IMR-90 (cell line): ENCODE measurements at regions not wholly inside any gene's neighbourhood (a gene's known extent, or its start where the extent isn't known, plus 50 kb on each side); places are given as distances from the start of the nearest gene placed in this dataset.

Experiments
- ATAC-seq: fragments of 200-7000 bp; cut with Tn5 transposase; 2 replicates; pipeline ENCODE4 v1.9.1; 2020; ENCODE audit warnings: low read depth, mild to moderate bottlenecking, moderate library complexity
- BruUV-seq: library from RNA; stranded (reverse); fragments of 400-500 nt; replicated peaks from 2 replicates; lab custom pipeline; 2021; lab: Mats Ljungman, UMichigan
- CTCF ChIA-PET: fragments of 300-600 bp; formaldehyde crosslinking; extraction: SDS; loops from one replicate; lab custom pipeline; 2021; ENCODE audit warnings: antibody characterized with exemption; lab: Yijun Ruan, JAX
- POLR2A ChIA-PET: fragments of 300-600 bp; sonication (Branson Sonifier 250); formaldehyde crosslinking; loops from one replicate; lab custom pipeline; 2022; ENCODE audit warnings: antibody characterized with exemption; ENCODE audit not compliant: unreplicated experiment; lab: Charles Lee
- DNase-seq: peaks from one replicate; pipeline ENCODE4 v3.0.0; 2013
- H2AFZ ChIP-seq: replicated peaks from 2 replicates; pipeline ENCODE3; 2013; ENCODE audit warnings: low read length, mild to moderate bottlenecking; ENCODE audit not compliant: poor library complexity
- H2AK5ac ChIP-seq: 2 replicates; pipeline ENCODE4 v1.6.1; 2013; ENCODE audit warnings: low read depth, low read length, inconsistent platforms
- H2AK9ac ChIP-seq: replicated peaks from 2 replicates; pipeline ENCODE3; 2013; ENCODE audit warnings: mild to moderate bottlenecking, low read depth, low read length, moderate library complexity; ENCODE audit not compliant: poor library complexity
- H2BK120ac ChIP-seq: 2 replicates; pipeline ENCODE4 v1.6.1; 2013; ENCODE audit warnings: low read depth, low read length, inconsistent platforms
- H2BK15ac ChIP-seq: 3 replicates; pipeline ENCODE4 v1.6.1; 2013; ENCODE audit warnings: low read depth, low read length, inconsistent platforms
- H2BK20ac ChIP-seq: 2 replicates; pipeline ENCODE4 v1.6.1; 2013; ENCODE audit warnings: low read depth, mild to moderate bottlenecking, inconsistent platforms, low read length, moderate library complexity
- H2BK5ac ChIP-seq: 2 replicates; pipeline ENCODE4 v1.6.1; 2013; ENCODE audit warnings: mild to moderate bottlenecking, low read depth, low read length, inconsistent platforms; ENCODE audit not compliant: poor library complexity, severe bottlenecking
- H3K14ac ChIP-seq: replicated peaks from 2 replicates; pipeline ENCODE4 v1.6.1; 2013; ENCODE audit warnings: low read depth, low read length, inconsistent platforms
- H3K18ac ChIP-seq: 2 replicates; pipeline ENCODE4 v1.6.1; 2013; ENCODE audit warnings: low read depth, low read length, control low read depth
- H3K23ac ChIP-seq: 2 replicates; pipeline ENCODE4 v1.6.1; 2013; ENCODE audit warnings: low read depth, low read length, inconsistent platforms
- H3K27ac ChIP-seq: 2 replicates; pipeline ENCODE4 v1.5.1; 2013; ENCODE audit warnings: mild to moderate bottlenecking, control low read depth, low read length; ENCODE audit not compliant: insufficient read depth
- H3K27me3 ChIP-seq: 2 replicates; pipeline ENCODE4 v1.6.1; 2013; ENCODE audit warnings: low read length; ENCODE audit not compliant: control insufficient read depth, insufficient read depth
- H3K36me3 ChIP-seq: 2 replicates; pipeline ENCODE4 v1.6.1; 2013; ENCODE audit warnings: low read length, mixed read lengths; ENCODE audit not compliant: control insufficient read depth, insufficient read depth
- H3K4ac ChIP-seq: 2 replicates; pipeline ENCODE4 v1.6.1; 2013; ENCODE audit warnings: low read depth, low read length, inconsistent platforms
- H3K4me1 ChIP-seq: 2 replicates; pipeline ENCODE4 v1.6.1; 2013; ENCODE audit warnings: low read length, mixed read lengths; ENCODE audit not compliant: control insufficient read depth, insufficient read depth
- H3K4me2 ChIP-seq: 2 replicates; pipeline ENCODE4 v1.6.1; 2013; ENCODE audit warnings: low read depth, mild to moderate bottlenecking, control low read depth, low read length, moderate library complexity
- H3K4me3 ChIP-seq: 2 replicates; pipeline ENCODE4 v1.5.1; 2013; ENCODE audit warnings: low read depth, mild to moderate bottlenecking, control low read depth, low read length, moderate library complexity; ENCODE audit not compliant: insufficient read depth
- H3K56ac ChIP-seq: 2 replicates; pipeline ENCODE4 v1.6.1; 2013; ENCODE audit warnings: low read length, inconsistent platforms; ENCODE audit not compliant: insufficient read depth; ENCODE audit errors: extremely low read depth
- H3K79me1 ChIP-seq, 2 experiments: 2 replicates each; pipeline ENCODE4 v1.6.1; 2013; ENCODE audit warnings: low read length in 2 of 2, inconsistent platforms in 1 of 2, low read depth in 1 of 2
- H3K9ac ChIP-seq: 2 replicates; pipeline ENCODE4 v1.6.1; 2013; ENCODE audit warnings: low read depth, low read length, control low read depth
- H3K9me1 ChIP-seq: 2 replicates; pipeline ENCODE4 v1.6.1; 2013; ENCODE audit warnings: low read length, inconsistent platforms; ENCODE audit not compliant: insufficient read depth
- H3K9me3 ChIP-seq: 2 replicates; pipeline ENCODE4 v1.6.1; 2013; ENCODE audit warnings: low read length; ENCODE audit not compliant: control insufficient read depth, insufficient read depth
- H4K20me1 ChIP-seq: 2 replicates; pipeline ENCODE4 v1.6.1; 2013; ENCODE audit warnings: low read length, inconsistent platforms; ENCODE audit not compliant: insufficient read depth
- H4K5ac ChIP-seq: 2 replicates; pipeline ENCODE4 v1.6.1; 2013; ENCODE audit warnings: mild to moderate bottlenecking, low read depth, low read length, control low read depth
- H4K8ac ChIP-seq, 2 experiments: 2 replicates each; pipeline ENCODE4 v1.6.1; 2013; ENCODE audit warnings: low read depth in 2 of 2, low read length in 2 of 2, control low read depth in 1 of 2, inconsistent platforms in 1 of 2
- H4K91ac ChIP-seq: 2 replicates; pipeline ENCODE4 v1.6.1; 2013; ENCODE audit warnings: low read depth, low read length, inconsistent platforms; ENCODE audit not compliant: insufficient read depth
- BHLHE40 ChIP-seq: fragments of 150-350 bp; IDR thresholded peaks from 2 replicates; pipeline ENCODE4 v1.6.1; 2016; ENCODE audit warnings: mild to moderate bottlenecking, low read depth, low read length
- CEBPB ChIP-seq: IDR thresholded peaks from 2 replicates; pipeline ENCODE4 v1.6.1; 2012; ENCODE audit warnings: low read depth, low read length, improper control_type of control experiment
- CHD1 ChIP-seq: IDR thresholded peaks from 2 replicates; pipeline ENCODE4 v1.6.1; 2012; ENCODE audit warnings: low read depth, low read length, improper control_type of control experiment
- CTCF ChIP-seq: conservative IDR thresholded peaks from 2 replicates; pipeline ENCODE4 v1.5.1; 2012; ENCODE audit warnings: mild to moderate bottlenecking, low read depth, low read length, improper control_type of control experiment
- ELK1 ChIP-seq: fragments of 150-350 bp; IDR thresholded peaks from 2 replicates; pipeline ENCODE4 v1.6.1; 2016; ENCODE audit warnings: low read depth, mild to moderate bottlenecking, low read length, moderate library complexity, borderline replicate concordance
- FOS ChIP-seq: fragments of 150-350 bp; IDR thresholded peaks from 2 replicates; pipeline ENCODE4 v1.6.1; 2016; ENCODE audit warnings: low read depth, low read length
- MAFK ChIP-seq: IDR thresholded peaks from 2 replicates; pipeline ENCODE4 v1.6.1; 2012; ENCODE audit warnings: low read depth, low read length, improper control_type of control experiment
- MAZ ChIP-seq: IDR thresholded peaks from 2 replicates; pipeline ENCODE4 v1.6.1; 2012; ENCODE audit warnings: low read depth, mild to moderate bottlenecking, low read length, improper control_type of control experiment, moderate library complexity, borderline replicate concordance
- MXI1 ChIP-seq: IDR thresholded peaks from 2 replicates; pipeline ENCODE4 v1.6.1; 2012; ENCODE audit warnings: low read depth, mild to moderate bottlenecking, low read length, moderate library complexity, borderline replicate concordance
- NFE2L2 ChIP-seq: fragments of 150-350 bp; IDR thresholded peaks from 2 replicates; pipeline ENCODE4 v1.6.1; 2016; ENCODE audit warnings: low read depth, mild to moderate bottlenecking, low read length
- POLR2A ChIP-seq: IDR thresholded peaks from 2 replicates; pipeline ENCODE4 v1.6.1; 2012; ENCODE audit warnings: mild to moderate bottlenecking, low read depth, low read length
- RAD21 ChIP-seq: IDR thresholded peaks from 2 replicates; pipeline ENCODE4 v1.6.1; 2012; ENCODE audit warnings: low read length, improper control_type of control experiment
- RCOR1 ChIP-seq: IDR thresholded peaks from 2 replicates; pipeline ENCODE4 v1.6.1; 2012; ENCODE audit warnings: mild to moderate bottlenecking, low read length, improper control_type of control experiment; ENCODE audit not compliant: insufficient replicate concordance
- RFX5 ChIP-seq: IDR thresholded peaks from 2 replicates; pipeline ENCODE4 v1.8.0; 2012; ENCODE audit warnings: low read depth, mild to moderate bottlenecking, low read length, moderate library complexity
- SMC3 ChIP-seq: fragments of 150-350 bp; IDR thresholded peaks from 2 replicates; pipeline ENCODE4 v1.6.1; 2016; ENCODE audit warnings: low read depth, mild to moderate bottlenecking, antibody characterized with exemption, low read length, moderate library complexity
- USF2 ChIP-seq: fragments of 150-350 bp; IDR thresholded peaks from 2 replicates; pipeline ENCODE4 v1.6.1; 2017; ENCODE audit warnings: mild to moderate bottlenecking, antibody characterized with exemption, low read length, low read depth
- WGBS, 2 experiments: methylation state at CpG; one replicate each; pipeline versions ENCODE4 v1.1.5 to v1.1.7; 2013; ENCODE audit warnings: missing lambda C conversion rate in 2 of 2; ENCODE audit not compliant: insufficient read length in 1 of 2; ENCODE audit errors: extremely low coverage in 2 of 2; 5-methylcytosine and 5-hydroxymethylcytosine counted together
- dilution Hi-C: fragments of 300-500 bp; cut with HindIII; formaldehyde crosslinking; loops from one replicate; pipeline ENCODE4 v1.14.3; 2018; ENCODE audit warnings: low sequenced_read_pairs; ENCODE audit not compliant: unreplicated experiment
- in situ Hi-C: fragments of 300-500 bp; cut with MboI; formaldehyde crosslinking; loops from 3 replicates; pipeline ENCODE4 v1.14.3; 2019; ENCODE audit warnings: low sequenced_read_pairs, inconsistent platforms, mixed read lengths
- intact Hi-C: fragments of 100-400 bp; cut with micrococcal nuclease; formaldehyde crosslinking; loops from 2 replicates; pipeline ENCODE4 v1.10.0; 2022

GRCh38 chr10:121194696-121195523 lies 343.7 kb downstream of the WDR11 start:
- Histone ChIP-seq H2BK120ac (no peak overlapping the region), H2BK20ac (no peak overlapping the region), H3K9me3 (peaks cover 14% of the 10 kb centered on the region), H2AFZ (no peak overlapping the region), H3K9me1 (no peaks in the 10 kb centered on the region), H3K4ac (no peak overlapping the region), H3K4me3 (no peak overlapping the region), H4K91ac (no peak overlapping the region), H3K14ac (no peak overlapping the region), H2AK9ac (no peak overlapping the region), H3K4me2 (no peak overlapping the region), H2AK5ac (no peak overlapping the region), H3K23ac (no peak overlapping the region), H4K8ac (no peak overlapping the region), H3K18ac (no peak overlapping the region), H3K56ac (no peak overlapping the region), H4K5ac (no peak overlapping the region), H2BK5ac (no peak overlapping the region), H3K27me3 (no peaks in the 10 kb centered on the region), H3K27ac (no peak overlapping the region), H3K79me1 (no peaks in the 10 kb centered on the region), H3K4me1 (no peaks in the 10 kb centered on the region), H2BK15ac (no peak overlapping the region), H4K20me1 (no peaks in the 10 kb centered on the region), H3K9ac (no peak overlapping the region), H3K36me3 (no peaks in the 10 kb centered on the region)
- in situ Hi-C loops (no loop called here), dilution Hi-C loops (no loop called here), intact Hi-C loops (no loop called here)
- BruUV-seq, result no TSS peak
- POLR2A ChIA-PET, result no interaction called here
- CTCF ChIA-PET, result no interaction called here
- no peak for DNase-seq
- no peak for TF ChIP-seq POLR2A
- TF ChIP-seq ELK1, result no peak
- TF ChIP-seq MAFK, result no peak
- TF ChIP-seq CHD1, result no peak
- TF ChIP-seq MXI1, result no peak
- no peak for TF ChIP-seq RCOR1
- no peak for TF ChIP-seq NFE2L2
- TF ChIP-seq BHLHE40, result no peak
- TF ChIP-seq RAD21, result no peak
- TF ChIP-seq RFX5, result no peak
- TF ChIP-seq SMC3, result no peak
- no peak for TF ChIP-seq USF2
- no peak for TF ChIP-seq CEBPB
- no peak for TF ChIP-seq CTCF
- TF ChIP-seq FOS, result no peak
- TF ChIP-seq MAZ, result no peak
- ATAC-seq, result no peak
- WGBS, 2 experiments, result 25% methylated on average over 2 of the region's 10 CpGs; no CpG with 5 or more reads in 1 of the 2 experiments
